HCT116 (cell line): ENCODE measurements at regions not wholly inside any gene's neighbourhood (a gene's known extent, or its start where the extent isn't known, plus 50 kb on each side); places are given as distances from the start of the nearest gene placed in this dataset.

Source experiments
- ATAC-seq: fragments of 200-7000 bp; cut with Tn5 transposase; 2 replicates; pipeline ENCODE4 v1.9.1; 2020; ENCODE audit warnings: mild to moderate bottlenecking, moderate library complexity
- BruUV-seq: library from RNA; stranded (reverse); fragments of 400-500 nt; replicated peaks from 2 replicates; lab custom pipeline; 2021; lab: Mats Ljungman, UMichigan
- CTCF ChIA-PET: fragments of 300-600 bp; sonication (Branson Sonifier 250); formaldehyde crosslinking; loops from one replicate; lab custom pipeline; 2021; ENCODE audit warnings: antibody characterized with exemption; lab: Charles Lee
- POLR2A ChIA-PET: fragments of 300-600, 350-600 bp; sonication (Branson Sonifier 250); formaldehyde crosslinking; loops from one replicate; lab custom pipeline; 2021; ENCODE audit warnings: antibody characterized with exemption; lab: Charles Lee
- RAD21 ChIA-PET, 2 experiments: fragments of 300-600 bp; sonication (Branson Sonifier 250); formaldehyde crosslinking; loops; one replicate each; lab custom pipeline; 2023; ENCODE audit warnings: low total read pairs in 2 of 2; ENCODE audit not compliant: uncharacterized antibody in 2 of 2, unreplicated experiment in 2 of 2, low non-redundant PET in 1 of 2; lab: Charles Lee
- DNase-seq: peaks from one replicate; pipeline ENCODE4 v3.0.0-alpha.2; 2010; ENCODE audit warnings: low read depth, low spot score
- H2AFZ ChIP-seq: fragments of 200-600 bp; shearing (Covaris generic), sonication (generic); 2 replicates; pipeline ENCODE4 v1.6.1; 2017; ENCODE audit warnings: low read depth, mixed run types, mixed read lengths, antibody characterized with exemption, low read length; ENCODE audit not compliant: poor library complexity, severe bottlenecking
- H3K27ac ChIP-seq: 2 replicates; pipeline ENCODE4 v1.5.1; 2012; ENCODE audit warnings: low read depth, low read length
- H3K27me3 ChIP-seq: fragments of 200-600 bp; sonication (generic); 2 replicates; pipeline ENCODE4 v1.6.1; 2016; ENCODE audit warnings: mixed run types, low read length, mixed read lengths; ENCODE audit not compliant: insufficient read depth
- H3K36me3 ChIP-seq, 2 experiments: fragments of 200-500 bp in 1 of 2; fragments of 200-600 bp in 1 of 2; sonication (Bioruptor generic) in 1 of 2; sonication (generic) in 1 of 2; 2 replicates each; pipeline versions ENCODE4 v1.5.1 to v1.6.1; 2014 to 2016; ENCODE audit warnings: low read length in 2 of 2, inconsistent platforms in 1 of 2, mixed read lengths in 1 of 2, mixed run types in 1 of 2; ENCODE audit not compliant: insufficient read depth in 2 of 2, control insufficient read depth in 1 of 2
- H3K4me1 ChIP-seq, 2 experiments: fragments of 200-600 bp in 1 of 2; sonication (generic) in 1 of 2; 2 replicates each; pipeline versions ENCODE4 v1.5.1 to v1.6.1; 2012 to 2017; ENCODE audit warnings: low read length in 2 of 2, inconsistent platforms in 1 of 2, mild to moderate bottlenecking in 1 of 2, mixed read lengths in 1 of 2, mixed run types in 1 of 2, moderate library complexity in 1 of 2; ENCODE audit not compliant: insufficient read depth in 2 of 2, control insufficient read depth in 1 of 2
- H3K4me2 ChIP-seq: fragments of 200-600 bp; sonication (generic); 2 replicates; pipeline ENCODE4 v1.6.1; 2017; ENCODE audit warnings: mixed run types, low read length, mixed read lengths
- H3K4me3 ChIP-seq, 2 experiments: fragments of 200-600 bp in 1 of 2; sonication (generic) in 1 of 2; replicated peaks in 1 of 2; 2 replicates each; pipeline ENCODE4 v1.5.1; 2011 to 2016; ENCODE audit warnings: low read length in 2 of 2, control low read depth in 1 of 2, low read depth in 1 of 2, mild to moderate bottlenecking in 1 of 2, mixed read lengths in 1 of 2, mixed run types in 1 of 2
- H3K79me2 ChIP-seq: fragments of 200-600 bp; sonication (generic); 2 replicates; pipeline ENCODE4 v1.6.1; 2017; ENCODE audit warnings: mild to moderate bottlenecking, mixed run types, low read length, moderate library complexity, mixed read lengths; ENCODE audit not compliant: insufficient read depth
- H3K9ac ChIP-seq: fragments of 200-600 bp; sonication (generic); 2 replicates; pipeline ENCODE4 v1.6.1; 2016; ENCODE audit warnings: low read length, mixed read lengths
- H3K9me2 ChIP-seq: fragments of 200-600 bp; sonication (generic), shearing (Covaris generic); 2 replicates; pipeline ENCODE4 v1.6.1; 2017; ENCODE audit warnings: mixed run types, mild to moderate bottlenecking, moderate library complexity; ENCODE audit not compliant: insufficient read depth
- H3K9me3 ChIP-seq, 2 experiments: fragments of 200-500 bp in 1 of 2; fragments of 200-600 bp in 1 of 2; sonication (Bioruptor generic) in 1 of 2; sonication (generic) in 1 of 2; 2 replicates each; pipeline ENCODE4 v1.6.1; 2014 to 2017; ENCODE audit warnings: low read length in 2 of 2, mixed read lengths in 2 of 2, inconsistent platforms in 1 of 2, low read depth in 1 of 2, mild to moderate bottlenecking in 1 of 2, mixed run types in 1 of 2, moderate library complexity in 1 of 2; ENCODE audit not compliant: control insufficient read depth in 1 of 2, insufficient read depth in 1 of 2
- H4K20me1 ChIP-seq: fragments of 200-600 bp; sonication (generic), shearing (Covaris generic); 2 replicates; pipeline ENCODE4 v1.6.1; 2017; ENCODE audit warnings: mixed run types, mild to moderate bottlenecking, moderate library complexity; ENCODE audit not compliant: insufficient read depth
- CBX3 ChIP-seq: IDR thresholded peaks from 2 replicates; pipeline ENCODE4 v1.6.1; 2012; ENCODE audit warnings: low read depth
- EZH2phosphoT487 ChIP-seq: fragments of 200-600 bp; IDR thresholded peaks from 2 replicates; pipeline ENCODE4 v1.6.1; 2018; ENCODE audit warnings: antibody characterized with exemption, borderline replicate concordance
- ZNF274 ChIP-seq: fragments of 200-500 bp; sonication (Bioruptor generic); IDR thresholded peaks from 2 replicates; pipeline ENCODE4 v1.6.1; 2014; ENCODE audit warnings: mild to moderate bottlenecking, low read depth, low read length, inconsistent platforms
- intact Hi-C: fragments of 100-400 bp; cut with micrococcal nuclease; formaldehyde crosslinking; loops from 2 replicates; pipeline ENCODE4 v1.10.0; 2022
- TF ChIP-seq, protein P1 (sequence below): IDR thresholded peaks from 2 replicates; pipeline ENCODE4 v1.6.1; 2012; ENCODE audit warnings: low read depth

DNA sequence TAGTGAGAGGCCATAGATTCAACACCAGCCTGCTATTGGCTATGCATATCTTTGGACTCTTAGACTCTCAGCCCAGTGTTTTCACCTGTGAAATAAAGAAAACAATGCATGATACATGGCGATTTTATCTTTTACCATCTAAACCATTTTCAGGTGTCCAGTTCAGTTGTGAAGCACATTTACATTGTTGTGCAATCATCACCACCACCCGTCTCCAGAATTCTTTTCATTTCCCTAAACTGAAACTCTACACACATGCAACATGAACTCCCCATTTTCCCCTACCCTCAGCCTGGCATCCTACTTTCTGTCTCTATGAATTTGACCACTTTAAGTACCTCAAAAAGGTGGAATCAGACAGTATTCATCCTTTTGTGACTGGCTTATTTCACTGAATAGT, 420.6 kb downstream of the MED10 start:
- H3K9me2 ChIP-seq = no peaks in the 10 kb centered on the region
- H4K20me1 ChIP-seq = no peaks in the 10 kb centered on the region
- no peaks in the 10 kb centered on the region for H3K27me3 ChIP-seq
- no peak for TF ChIP-seq ZNF274
- TF ChIP-seq EZH2phosphoT487 = no peak
- TF ChIP-seq, protein P1, sequence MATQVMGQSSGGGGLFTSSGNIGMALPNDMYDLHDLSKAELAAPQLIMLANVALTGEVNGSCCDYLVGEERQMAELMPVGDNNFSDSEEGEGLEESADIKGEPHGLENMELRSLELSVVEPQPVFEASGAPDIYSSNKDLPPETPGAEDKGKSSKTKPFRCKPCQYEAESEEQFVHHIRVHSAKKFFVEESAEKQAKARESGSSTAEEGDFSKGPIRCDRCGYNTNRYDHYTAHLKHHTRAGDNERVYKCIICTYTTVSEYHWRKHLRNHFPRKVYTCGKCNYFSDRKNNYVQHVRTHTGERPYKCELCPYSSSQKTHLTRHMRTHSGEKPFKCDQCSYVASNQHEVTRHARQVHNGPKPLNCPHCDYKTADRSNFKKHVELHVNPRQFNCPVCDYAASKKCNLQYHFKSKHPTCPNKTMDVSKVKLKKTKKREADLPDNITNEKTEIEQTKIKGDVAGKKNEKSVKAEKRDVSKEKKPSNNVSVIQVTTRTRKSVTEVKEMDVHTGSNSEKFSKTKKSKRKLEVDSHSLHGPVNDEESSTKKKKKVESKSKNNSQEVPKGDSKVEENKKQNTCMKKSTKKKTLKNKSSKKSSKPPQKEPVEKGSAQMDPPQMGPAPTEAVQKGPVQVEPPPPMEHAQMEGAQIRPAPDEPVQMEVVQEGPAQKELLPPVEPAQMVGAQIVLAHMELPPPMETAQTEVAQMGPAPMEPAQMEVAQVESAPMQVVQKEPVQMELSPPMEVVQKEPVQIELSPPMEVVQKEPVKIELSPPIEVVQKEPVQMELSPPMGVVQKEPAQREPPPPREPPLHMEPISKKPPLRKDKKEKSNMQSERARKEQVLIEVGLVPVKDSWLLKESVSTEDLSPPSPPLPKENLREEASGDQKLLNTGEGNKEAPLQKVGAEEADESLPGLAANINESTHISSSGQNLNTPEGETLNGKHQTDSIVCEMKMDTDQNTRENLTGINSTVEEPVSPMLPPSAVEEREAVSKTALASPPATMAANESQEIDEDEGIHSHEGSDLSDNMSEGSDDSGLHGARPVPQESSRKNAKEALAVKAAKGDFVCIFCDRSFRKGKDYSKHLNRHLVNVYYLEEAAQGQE = no peak
- H3K4me2 ChIP-seq = no peak overlapping the region
- ChIA-PET POLR2A (no interaction called here), CTCF (no interaction called here), RAD21 (no interaction called here)
- H3K9me3 ChIP-seq = peaks cover 0 to 8% of the 10 kb centered on the region in 2 experiments; a peak in 1 of 4 replicates
- BruUV-seq = no TSS peak
- no peak for ATAC-seq
- H3K4me3 ChIP-seq = no peak overlapping the region
- H3K4me1 ChIP-seq = no peaks in the 10 kb centered on the region
- H3K79me2 ChIP-seq = no peaks in the 10 kb centered on the region
- no peak overlapping the region for H3K27ac ChIP-seq
- H3K36me3 ChIP-seq = no peaks in the 10 kb centered on the region
- H3K9ac ChIP-seq = no peak overlapping the region
- DNase-seq = no peak
- intact Hi-C loops = no loop called here
- H2AFZ ChIP-seq = no peak overlapping the region

DNA sequence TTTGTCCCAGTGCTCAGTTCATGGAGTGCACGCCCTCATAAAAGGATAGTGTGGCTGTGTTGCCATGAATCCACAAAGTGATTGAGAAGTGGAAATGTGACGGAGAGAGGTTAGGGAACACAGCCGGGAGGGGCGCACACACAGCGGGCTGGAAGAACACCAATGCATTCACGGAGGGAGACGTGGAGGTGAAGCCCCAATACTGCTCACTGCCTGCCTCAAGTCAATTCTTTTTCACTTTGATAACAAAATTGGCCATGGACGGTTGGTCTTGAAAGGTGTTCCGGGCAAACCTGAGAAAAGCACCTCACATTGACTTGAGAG, 424.1 kb downstream of the MED10 start:
- Histone ChIP-seq H3K4me2 (no peak overlapping the region), H3K9ac (no peak overlapping the region), H4K20me1 (no peaks in the 10 kb centered on the region), H3K79me2 (no peaks in the 10 kb centered on the region), H3K9me2 (no peaks in the 10 kb centered on the region), H3K27ac (no peak overlapping the region), H3K27me3 (no peaks in the 10 kb centered on the region), H3K36me3 (no peaks in the 10 kb centered on the region), H2AFZ (no peak overlapping the region), H3K9me3 (peaks cover 0 to 8% of the 10 kb centered on the region in 2 experiments; a peak in 1 of 4 replicates), H3K4me3 (no peak overlapping the region), H3K4me1 (no peaks in the 10 kb centered on the region)
- intact Hi-C loops = no loop called here
- ATAC-seq (no peak), DNase-seq (no peak)
- BruUV-seq = no TSS peak
- TF ChIP-seq ZNF274 (no peak), EZH2phosphoT487 (no peak), CBX3 (no peak)
- TF ChIP-seq, protein P1 = no peak
- CTCF ChIA-PET = no interaction called here
- POLR2A ChIA-PET = no interaction called here
- RAD21 ChIA-PET = no interaction called here
